HG02981 (cell line): ENCODE measurements at regions not wholly inside any gene's neighbourhood (a gene's known extent, or its start where the extent isn't known, plus 50 kb on each side); places are given as distances from the start of the nearest gene placed in this dataset.
"Not testable (repeated sequence)": the region's sequence is repeated elsewhere in the genome, so short reads cannot be mapped to it uniquely, and the experiment has no call there.

Source experiments
- ATAC-seq: cut with Tn5 transposase; IDR thresholded peaks from one replicate; pipeline ENCODE4 v1.9.1; 2021; ENCODE audit warnings: mild to moderate bottlenecking, moderate library complexity; ENCODE audit not compliant: unreplicated experiment

DNA sequence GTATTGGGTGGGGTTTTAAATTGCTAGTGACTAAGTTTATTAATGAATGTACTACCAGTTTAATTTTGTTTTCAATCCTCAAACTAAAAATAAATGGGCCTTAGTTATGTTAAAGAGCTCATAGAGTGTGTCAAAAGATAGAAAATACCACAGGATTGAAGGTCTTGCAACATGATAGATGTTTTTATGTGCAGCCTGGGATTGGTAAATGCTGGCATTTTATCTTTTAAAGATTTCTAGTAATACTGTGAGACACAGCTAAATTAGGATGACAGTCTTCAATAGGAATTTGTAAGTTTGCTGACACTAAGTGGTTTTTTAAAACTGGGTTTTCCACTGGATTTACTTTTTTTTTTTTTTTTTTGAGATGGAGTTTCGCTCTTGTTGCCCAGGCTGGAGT is 122.3 kb downstream of the HAUS1 start:
- no peak for ATAC-seq

DNA sequence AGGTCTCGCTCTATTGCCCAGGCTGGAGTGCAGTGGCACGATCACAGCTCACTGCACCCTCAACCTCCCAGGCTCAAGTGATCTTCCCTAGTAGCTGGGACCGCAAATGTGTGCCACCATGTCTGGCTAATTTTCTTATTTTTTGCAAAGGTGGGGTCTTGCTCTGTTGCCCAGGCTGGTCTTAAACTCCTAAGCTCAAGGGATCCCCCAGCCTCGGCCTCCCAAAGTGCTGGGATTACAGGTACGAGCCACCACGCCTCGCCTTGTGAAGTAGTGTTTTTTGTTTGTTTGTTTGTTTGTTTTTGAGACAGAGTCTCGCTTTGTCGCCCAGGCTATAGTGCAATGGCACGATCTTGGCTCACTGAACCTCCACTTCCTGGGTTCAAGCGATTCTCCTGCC is 125.5 kb downstream of the HAUS1 start:
- ATAC-seq, result not testable (repeated sequence)

DNA sequence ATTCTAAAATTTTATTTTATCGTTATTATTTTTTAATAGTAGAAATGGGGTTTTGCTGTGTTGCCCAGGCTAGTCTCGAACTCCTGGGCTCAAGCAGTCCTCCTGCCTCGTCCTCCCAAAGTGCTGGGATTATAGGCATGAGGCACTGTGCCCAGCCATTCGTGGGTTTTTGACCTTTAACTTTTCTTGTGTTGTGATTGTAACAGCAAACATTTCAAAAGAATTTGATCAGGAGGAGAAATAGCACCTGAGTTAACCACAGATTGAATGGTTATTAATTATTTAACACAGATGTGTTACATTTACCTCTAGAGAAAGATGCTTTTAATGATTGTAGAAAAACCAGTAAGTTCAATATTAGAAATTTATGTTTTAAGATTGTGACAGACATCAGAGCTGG is 132.0 kb downstream of the HAUS1 start:
- no peak for ATAC-seq

GRCh38 chr18:46237891-46238290 is 133.7 kb downstream of the HAUS1 start:
- ATAC-seq, result no peak

GRCh38 chr18:46239549-46239948 is 135.4 kb downstream of the HAUS1 start:
- ATAC-seq, result no peak

DNA sequence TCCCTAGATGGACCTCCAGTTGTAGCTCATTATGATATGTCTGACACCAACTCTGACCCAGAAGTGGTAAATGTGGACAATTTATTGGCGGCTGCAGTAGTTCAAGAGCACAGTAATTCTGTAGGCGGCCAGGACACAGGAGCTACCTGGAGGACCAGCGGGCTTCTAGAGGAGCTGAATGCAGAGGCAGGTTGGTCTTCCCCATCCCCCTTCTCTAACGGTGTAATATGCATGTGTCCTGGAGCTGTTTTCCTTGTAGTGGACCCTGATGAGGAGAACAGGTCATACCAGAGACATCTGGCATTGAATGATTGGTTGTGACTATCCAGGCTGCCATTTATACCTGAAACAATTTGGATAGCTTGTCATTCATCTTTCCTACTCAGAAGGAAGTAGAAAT is 135.8 kb downstream of the HAUS1 start:
- no peak for ATAC-seq

- ATAC-seq, result not testable (repeated sequence)
Observed at GRCh38 chr18:46241393-46241792, 137.2 kb downstream of the HAUS1 start.

DNA sequence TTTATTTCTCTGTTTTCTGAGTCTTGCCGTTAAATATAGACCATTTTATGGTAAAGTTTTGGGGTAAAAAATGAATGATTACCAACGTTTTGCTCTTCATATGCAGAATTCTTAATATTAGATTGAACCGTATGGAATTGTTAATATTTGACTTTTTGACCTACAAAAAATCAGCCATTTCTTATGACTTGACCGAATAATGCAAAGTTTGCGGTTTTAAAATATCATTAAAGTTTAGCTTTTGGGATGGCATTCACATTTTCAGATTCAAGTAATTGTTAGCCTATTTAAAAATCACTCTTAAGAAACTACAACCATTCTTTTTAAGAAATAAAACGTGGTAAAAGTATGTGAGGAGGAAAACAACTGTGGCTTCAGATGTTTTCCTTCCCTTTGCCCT is 138.0 kb downstream of the HAUS1 start:
- no peak for ATAC-seq

GRCh38 chr18:46243095-46243494 is 138.9 kb downstream of the HAUS1 start:
- ATAC-seq, result no peak

DNA sequence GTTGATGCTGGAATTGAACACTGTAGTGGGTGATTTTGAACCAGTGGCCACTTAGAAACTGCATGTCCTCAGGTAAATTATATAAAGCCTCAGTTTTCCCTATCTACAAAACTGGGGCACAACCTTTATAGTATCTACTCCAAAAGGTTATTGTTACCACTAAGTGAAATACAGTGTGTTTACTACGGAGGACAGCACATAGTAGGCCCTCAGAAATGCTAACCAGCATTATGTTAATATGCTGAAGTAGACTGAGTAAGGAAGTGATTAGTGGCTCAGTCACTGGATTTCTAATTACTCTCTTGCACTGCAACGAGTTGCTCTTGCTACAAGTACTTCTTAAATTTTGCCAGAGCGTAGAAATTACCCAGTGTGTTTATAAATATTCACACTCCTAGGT is 139.5 kb downstream of the HAUS1 start:
- no peak for ATAC-seq

- no peak for ATAC-seq
Observed at GRCh38 chr18:46246101-46246500, 141.9 kb downstream of the HAUS1 start.

GRCh38 chr18:46247942-46248341 is 143.8 kb downstream of the HAUS1 start:
- no peak for ATAC-seq

- ATAC-seq, result peak; percentile 97
Observed at GRCh38 chr18:46250084-46250811, 146.1 kb downstream of the HAUS1 start.

DNA sequence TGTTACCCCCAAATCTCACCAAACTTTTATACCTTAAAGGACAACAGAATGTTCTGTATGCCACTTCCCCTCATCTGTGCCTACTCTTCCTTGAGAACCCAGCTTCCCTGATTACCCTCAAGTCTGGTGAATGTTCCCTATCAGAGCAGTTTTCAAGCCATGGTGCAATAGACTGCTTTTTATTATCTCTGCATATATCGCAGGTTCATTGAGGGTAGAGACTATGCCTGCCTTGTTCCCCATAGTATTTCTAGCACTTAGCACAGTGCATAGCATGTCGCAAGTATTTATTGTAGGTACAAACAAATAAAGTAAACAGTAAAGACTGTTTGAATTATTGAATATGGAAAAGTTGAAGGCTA is 146.6 kb downstream of the HAUS1 start:
- no peak for ATAC-seq

- no peak for ATAC-seq
Observed at GRCh38 chr18:46252759-46253158, 148.6 kb downstream of the HAUS1 start.

GRCh38 chr18:46253498-46253897 is 149.3 kb downstream of the HAUS1 start:
- ATAC-seq, result no peak

GRCh38 chr18:46256078-46256477 is 151.9 kb downstream of the HAUS1 start:
- ATAC-seq, result no peak

GRCh38 chr18:46257366-46257765 is 153.2 kb downstream of the HAUS1 start:
- ATAC-seq, result no peak

DNA sequence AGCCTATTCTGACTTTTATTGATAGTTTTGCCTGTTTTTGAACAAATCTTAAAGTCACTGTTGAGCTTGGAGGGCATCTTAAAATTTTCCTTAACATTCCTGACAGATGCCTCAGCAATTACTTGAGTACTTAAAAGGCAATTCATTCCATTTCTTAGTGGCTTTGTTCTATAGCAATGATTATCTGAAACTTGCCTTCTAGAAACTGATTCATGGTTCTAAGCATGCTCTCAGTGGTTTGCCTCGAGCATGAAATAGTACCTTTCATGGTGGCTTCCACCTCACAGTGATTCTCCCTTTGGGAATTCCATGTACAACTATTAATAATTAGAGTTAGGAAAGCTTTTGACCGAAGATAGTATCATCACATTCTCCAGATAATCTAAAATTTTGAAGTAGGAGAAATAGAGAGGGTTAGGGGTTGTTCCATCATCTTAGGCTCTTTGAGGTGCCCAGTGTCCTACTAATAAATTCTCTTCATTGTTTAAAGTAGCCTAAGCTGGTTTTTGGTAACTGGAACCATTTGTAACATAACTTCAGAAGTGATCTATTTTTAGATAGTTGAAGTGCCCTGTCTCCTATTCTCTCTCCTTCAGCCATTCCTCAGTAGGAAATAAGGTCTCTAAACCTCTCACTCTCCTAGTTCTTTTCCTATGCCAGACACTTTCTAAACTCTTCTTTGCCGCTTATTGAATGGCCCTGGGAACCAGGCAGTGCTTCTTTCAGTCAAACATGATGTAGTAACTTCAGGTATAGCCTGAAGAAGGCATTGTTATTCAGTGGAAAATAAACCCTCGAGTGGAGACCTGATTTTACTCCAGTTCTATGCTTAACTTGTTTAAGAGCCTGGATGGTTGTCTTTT is 156.1 kb downstream of the HAUS1 start:
- ATAC-seq, result no peak

DNA sequence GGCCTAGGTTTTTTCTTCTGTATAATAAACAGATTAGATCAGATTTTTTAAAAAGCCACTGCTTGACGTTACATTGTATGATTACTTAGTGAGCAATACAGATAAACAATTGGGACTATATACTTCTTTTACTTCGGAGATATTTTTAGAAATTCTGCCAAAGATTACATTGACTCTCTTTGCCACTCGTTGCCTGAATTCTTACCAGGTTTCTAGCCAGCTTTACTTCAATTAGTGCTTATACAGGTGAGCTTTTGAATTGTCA is 156.6 kb downstream of the HAUS1 start:
- ATAC-seq, result no peak

GRCh38 chr18:46261799-46262198 is 157.6 kb downstream of the HAUS1 start:
- no peak for ATAC-seq

DNA sequence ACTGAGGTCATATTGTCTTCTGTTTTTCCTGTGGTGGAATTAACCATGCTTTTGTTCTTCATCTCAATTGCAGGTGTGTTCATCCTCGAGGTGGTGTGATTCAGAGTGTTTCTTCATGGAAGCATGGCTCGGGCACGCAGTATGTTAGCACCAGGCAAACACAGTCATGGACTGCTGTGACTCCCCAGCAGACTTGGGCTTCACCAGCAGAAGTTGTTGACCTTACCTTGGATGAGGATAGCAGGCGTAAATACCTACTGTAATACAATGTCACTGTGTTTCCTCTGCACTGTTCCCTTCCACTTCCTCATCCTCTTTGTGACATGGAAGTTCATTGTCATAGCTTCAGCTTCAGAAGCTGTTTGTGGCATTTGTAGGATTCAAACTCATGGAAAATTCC is 158.7 kb downstream of the HAUS1 start:
- ATAC-seq, result no peak

DNA sequence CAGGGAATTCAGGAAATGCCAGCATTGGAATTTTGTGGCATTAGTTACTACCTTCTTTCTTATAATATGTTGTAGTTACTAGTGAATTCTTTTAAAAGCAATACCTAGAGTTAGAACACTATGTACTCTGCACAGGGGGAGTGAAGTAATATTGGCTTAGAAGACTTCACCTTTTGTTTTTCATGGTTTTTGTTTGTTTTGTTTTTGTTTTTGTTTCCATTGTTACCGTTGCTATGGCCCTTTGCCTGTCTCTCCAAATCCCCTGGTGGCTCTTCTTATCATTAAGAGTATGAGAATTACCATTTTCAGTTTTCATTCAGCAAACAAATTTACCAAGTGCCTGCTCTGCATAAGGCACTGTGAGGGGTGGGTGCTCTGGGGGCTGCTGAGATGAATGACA is 160.1 kb downstream of the HAUS1 start:
- ATAC-seq, result peak; percentile 51
